ENCODE measurements at regions not wholly inside any gene's neighbourhood (a gene's known extent, or its start where the extent isn't known, plus 50 kb on each side); places are given as distances from the start of the nearest gene placed in this dataset.

DNA sequence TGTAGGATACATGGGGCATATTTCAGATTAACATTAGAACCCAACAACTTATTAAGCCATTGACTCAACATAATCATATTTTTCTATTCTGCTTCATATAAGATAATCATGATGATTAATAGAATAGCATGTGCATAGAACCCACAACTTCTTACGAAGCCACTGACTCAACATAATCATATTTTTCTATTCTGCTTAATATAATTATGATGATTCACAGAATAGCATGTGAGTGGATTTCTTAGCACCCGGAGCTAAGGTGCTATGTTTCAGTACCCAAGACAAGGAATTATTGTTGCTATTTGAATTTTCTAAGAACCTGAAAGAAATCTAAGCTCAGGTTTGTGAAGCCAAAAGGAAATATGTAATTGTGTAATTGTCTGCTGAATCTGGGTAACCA, 96.8 kb downstream of the TENT5A start:
- no peak for TF ChIP-seq CHD2 (IDR thresholded peaks at IDR 0.05; ENCODE audit: low read length, partially characterized antibody)
- no peak for TF ChIP-seq GATA2 (CRISPR knock-in tag; IDR thresholded peaks at IDR 0.05)
- TF ChIP-seq, protein P1, sequence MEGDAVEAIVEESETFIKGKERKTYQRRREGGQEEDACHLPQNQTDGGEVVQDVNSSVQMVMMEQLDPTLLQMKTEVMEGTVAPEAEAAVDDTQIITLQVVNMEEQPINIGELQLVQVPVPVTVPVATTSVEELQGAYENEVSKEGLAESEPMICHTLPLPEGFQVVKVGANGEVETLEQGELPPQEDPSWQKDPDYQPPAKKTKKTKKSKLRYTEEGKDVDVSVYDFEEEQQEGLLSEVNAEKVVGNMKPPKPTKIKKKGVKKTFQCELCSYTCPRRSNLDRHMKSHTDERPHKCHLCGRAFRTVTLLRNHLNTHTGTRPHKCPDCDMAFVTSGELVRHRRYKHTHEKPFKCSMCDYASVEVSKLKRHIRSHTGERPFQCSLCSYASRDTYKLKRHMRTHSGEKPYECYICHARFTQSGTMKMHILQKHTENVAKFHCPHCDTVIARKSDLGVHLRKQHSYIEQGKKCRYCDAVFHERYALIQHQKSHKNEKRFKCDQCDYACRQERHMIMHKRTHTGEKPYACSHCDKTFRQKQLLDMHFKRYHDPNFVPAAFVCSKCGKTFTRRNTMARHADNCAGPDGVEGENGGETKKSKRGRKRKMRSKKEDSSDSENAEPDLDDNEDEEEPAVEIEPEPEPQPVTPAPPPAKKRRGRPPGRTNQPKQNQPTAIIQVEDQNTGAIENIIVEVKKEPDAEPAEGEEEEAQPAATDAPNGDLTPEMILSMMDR (IDR thresholded peaks at IDR 0.05): no peak
- TF ChIP-seq, protein P2, sequence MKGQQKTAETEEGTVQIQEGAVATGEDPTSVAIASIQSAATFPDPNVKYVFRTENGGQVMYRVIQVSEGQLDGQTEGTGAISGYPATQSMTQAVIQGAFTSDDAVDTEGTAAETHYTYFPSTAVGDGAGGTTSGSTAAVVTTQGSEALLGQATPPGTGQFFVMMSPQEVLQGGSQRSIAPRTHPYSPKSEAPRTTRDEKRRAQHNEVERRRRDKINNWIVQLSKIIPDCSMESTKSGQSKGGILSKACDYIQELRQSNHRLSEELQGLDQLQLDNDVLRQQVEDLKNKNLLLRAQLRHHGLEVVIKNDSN (IDR thresholded peaks at IDR 0.05; ENCODE audit: borderline replicate concordance, low read depth): no peak
- no peak for TF ChIP-seq RXRA (IDR thresholded peaks at IDR 0.05; ENCODE audit: borderline replicate concordance, low read depth)
- no peak for TF ChIP-seq JUND (IDR thresholded peaks at IDR 0.05)
- TF ChIP-seq EP300 (IDR thresholded peaks at IDR 0.05; ENCODE audit: borderline replicate concordance in 1 of 2, low read depth in 1 of 2, low read length in 1 of 2): no peak
- no peak for TF ChIP-seq NFIC (IDR thresholded peaks at IDR 0.05; ENCODE audit: borderline replicate concordance)
- TF ChIP-seq TEAD4 (IDR thresholded peaks at IDR 0.05; ENCODE audit: borderline replicate concordance, insufficient read depth): no peak
- TF ChIP-seq RAD21 (IDR thresholded peaks at IDR 0.05; ENCODE audit: low read length): no peak
- TF ChIP-seq, protein P3, sequence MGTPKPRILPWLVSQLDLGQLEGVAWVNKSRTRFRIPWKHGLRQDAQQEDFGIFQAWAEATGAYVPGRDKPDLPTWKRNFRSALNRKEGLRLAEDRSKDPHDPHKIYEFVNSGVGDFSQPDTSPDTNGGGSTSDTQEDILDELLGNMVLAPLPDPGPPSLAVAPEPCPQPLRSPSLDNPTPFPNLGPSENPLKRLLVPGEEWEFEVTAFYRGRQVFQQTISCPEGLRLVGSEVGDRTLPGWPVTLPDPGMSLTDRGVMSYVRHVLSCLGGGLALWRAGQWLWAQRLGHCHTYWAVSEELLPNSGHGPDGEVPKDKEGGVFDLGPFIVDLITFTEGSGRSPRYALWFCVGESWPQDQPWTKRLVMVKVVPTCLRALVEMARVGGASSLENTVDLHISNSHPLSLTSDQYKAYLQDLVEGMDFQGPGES (IDR thresholded peaks at IDR 0.05; ENCODE audit: low read depth, low read length): no peak
- Histone ChIP-seq H3K36me3 (replicated peaks in 1 of 2; ENCODE audit: control insufficient read depth in 1 of 2, insufficient read depth in 2 of 2, low read length in 1 of 2) (no peaks in the 10 kb centered on the region), H3K9me3 (no peaks in the 10 kb centered on the region), H3F3A (replicated peaks; ENCODE audit: insufficient read depth) (peaks cover 9% of the 10 kb centered on the region), H3K27ac (ENCODE audit: low read depth in 2 of 2, low read length in 1 of 2) (no peak overlapping the region; a peak in 1 of 4 replicates), H3K27me3 (ENCODE audit: insufficient read depth) (no peaks in the 10 kb centered on the region), H3K4me1 (ENCODE audit: control insufficient read depth in 1 of 2, insufficient read depth in 2 of 2, low read depth in 1 of 2, low read length in 1 of 2) (no peaks in the 10 kb centered on the region), H2AFZ (ENCODE audit: low read depth) (no peak overlapping the region), H4K20me1 (ENCODE audit: insufficient read depth) (no peaks in the 10 kb centered on the region), H3K79me2 (ENCODE audit: insufficient read depth) (no peaks in the 10 kb centered on the region), H3K9me2 (no peaks in the 10 kb centered on the region), H3K4me3 (ENCODE audit: low read depth in 2 of 2, low read length in 1 of 2) (no peak overlapping the region), H3K4me2 (no peak overlapping the region), H3K9ac (no peak overlapping the region)
- 32% methylated on average over 2 of the region's 2 CpGs for WGBS (ENCODE audit: low lambda C conversion rate)
- ChIA-PET CTCF (no interaction called here), POLR2A (no interaction called here)
- no peak for DNase-seq

DNA sequence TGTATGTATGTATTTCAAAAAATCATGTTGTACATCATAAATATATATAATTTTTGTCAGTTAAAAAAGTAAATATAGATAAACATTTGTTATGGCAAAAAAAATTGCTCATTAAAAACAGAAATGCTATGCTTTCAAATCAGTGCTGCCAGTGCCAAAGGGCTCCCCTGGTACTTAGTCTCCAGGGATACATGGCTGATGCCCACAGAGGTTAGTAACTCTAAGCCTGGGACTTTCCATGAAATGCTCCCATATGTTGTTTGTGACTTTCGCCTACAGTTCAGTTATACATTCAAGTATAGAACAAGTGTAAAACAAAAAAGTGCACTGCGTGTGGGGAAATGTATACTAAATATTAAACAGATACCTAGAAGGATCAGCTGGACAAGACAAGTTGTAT, 104.0 kb downstream of the TENT5A start:
- H3K36me3 ChIP-seq (replicated peaks in 1 of 2; ENCODE audit: control insufficient read depth in 1 of 2, insufficient read depth in 2 of 2, low read length in 1 of 2): peaks cover 0 to 3% of the 10 kb centered on the region in 2 experiments
- H3K4me1 ChIP-seq (ENCODE audit: control insufficient read depth in 1 of 2, insufficient read depth in 2 of 2, low read depth in 1 of 2, low read length in 1 of 2): no peaks in the 10 kb centered on the region
- H3K4me2 ChIP-seq: no peak overlapping the region
- 94% methylated on average over 2 of the region's 2 CpGs for WGBS (ENCODE audit: low lambda C conversion rate)
- CTCF ChIA-PET: no interaction called here
- no peak overlapping the region for H2AFZ ChIP-seq (ENCODE audit: low read depth)
- H3K4me3 ChIP-seq (ENCODE audit: low read depth in 2 of 2, low read length in 1 of 2): no peak overlapping the region
- POLR2A ChIA-PET: no interaction called here
- H3K9me2 ChIP-seq: no peaks in the 10 kb centered on the region
- no peaks in the 10 kb centered on the region for H3K9me3 ChIP-seq
- no peak overlapping the region for H3K9ac ChIP-seq
- no peaks in the 10 kb centered on the region for H3F3A ChIP-seq (replicated peaks; ENCODE audit: insufficient read depth)
- no peaks in the 10 kb centered on the region for H4K20me1 ChIP-seq (ENCODE audit: insufficient read depth)
- H3K27me3 ChIP-seq (ENCODE audit: insufficient read depth): no peaks in the 10 kb centered on the region
- no peaks in the 10 kb centered on the region for H3K79me2 ChIP-seq (ENCODE audit: insufficient read depth)
- H3K27ac ChIP-seq (ENCODE audit: low read depth in 2 of 2, low read length in 1 of 2): no peak overlapping the region
- no peak for DNase-seq
- TF ChIP-seq CHD2 (IDR thresholded peaks at IDR 0.05; ENCODE audit: low read length, partially characterized antibody) (no peak), EZH2phosphoT487 (IDR thresholded peaks at IDR 0.05; ENCODE audit: borderline replicate concordance, low read depth) (no peak), TAF1 (IDR thresholded peaks at IDR 0.05; ENCODE audit: borderline replicate concordance, low read depth, low read length) (no peak), YY1 (IDR thresholded peaks at IDR 0.05; ENCODE audit: low read depth) (no peak), TEAD4 (IDR thresholded peaks at IDR 0.05; ENCODE audit: borderline replicate concordance, insufficient read depth) (no peak), JUND (IDR thresholded peaks at IDR 0.05) (no peak), FOXM1 (IDR thresholded peaks at IDR 0.05; ENCODE audit: low read depth) (no peak), MXI1 (IDR thresholded peaks at IDR 0.05; ENCODE audit: low read depth, low read length) (no peak), EP300 (IDR thresholded peaks at IDR 0.05; ENCODE audit: borderline replicate concordance in 1 of 2, low read depth in 1 of 2, low read length in 1 of 2) (no peak), FOXJ3 (CRISPR knock-in tag; IDR thresholded peaks at IDR 0.05) (no peak), RCOR1 (IDR thresholded peaks at IDR 0.05; ENCODE audit: low read length) (no peak), RFX5 (IDR thresholded peaks at IDR 0.05; ENCODE audit: low read length) (no peak), ELF1 (IDR thresholded peaks at IDR 0.05) (no peak), SIN3A (IDR thresholded peaks at IDR 0.05; ENCODE audit: borderline replicate concordance, low read depth, low read length) (no peak), MEF2A (IDR thresholded peaks at IDR 0.05; ENCODE audit: borderline replicate concordance, low read depth) (no peak)
- TF ChIP-seq, protein P4, sequence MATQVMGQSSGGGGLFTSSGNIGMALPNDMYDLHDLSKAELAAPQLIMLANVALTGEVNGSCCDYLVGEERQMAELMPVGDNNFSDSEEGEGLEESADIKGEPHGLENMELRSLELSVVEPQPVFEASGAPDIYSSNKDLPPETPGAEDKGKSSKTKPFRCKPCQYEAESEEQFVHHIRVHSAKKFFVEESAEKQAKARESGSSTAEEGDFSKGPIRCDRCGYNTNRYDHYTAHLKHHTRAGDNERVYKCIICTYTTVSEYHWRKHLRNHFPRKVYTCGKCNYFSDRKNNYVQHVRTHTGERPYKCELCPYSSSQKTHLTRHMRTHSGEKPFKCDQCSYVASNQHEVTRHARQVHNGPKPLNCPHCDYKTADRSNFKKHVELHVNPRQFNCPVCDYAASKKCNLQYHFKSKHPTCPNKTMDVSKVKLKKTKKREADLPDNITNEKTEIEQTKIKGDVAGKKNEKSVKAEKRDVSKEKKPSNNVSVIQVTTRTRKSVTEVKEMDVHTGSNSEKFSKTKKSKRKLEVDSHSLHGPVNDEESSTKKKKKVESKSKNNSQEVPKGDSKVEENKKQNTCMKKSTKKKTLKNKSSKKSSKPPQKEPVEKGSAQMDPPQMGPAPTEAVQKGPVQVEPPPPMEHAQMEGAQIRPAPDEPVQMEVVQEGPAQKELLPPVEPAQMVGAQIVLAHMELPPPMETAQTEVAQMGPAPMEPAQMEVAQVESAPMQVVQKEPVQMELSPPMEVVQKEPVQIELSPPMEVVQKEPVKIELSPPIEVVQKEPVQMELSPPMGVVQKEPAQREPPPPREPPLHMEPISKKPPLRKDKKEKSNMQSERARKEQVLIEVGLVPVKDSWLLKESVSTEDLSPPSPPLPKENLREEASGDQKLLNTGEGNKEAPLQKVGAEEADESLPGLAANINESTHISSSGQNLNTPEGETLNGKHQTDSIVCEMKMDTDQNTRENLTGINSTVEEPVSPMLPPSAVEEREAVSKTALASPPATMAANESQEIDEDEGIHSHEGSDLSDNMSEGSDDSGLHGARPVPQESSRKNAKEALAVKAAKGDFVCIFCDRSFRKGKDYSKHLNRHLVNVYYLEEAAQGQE (IDR thresholded peaks at IDR 0.05; ENCODE audit: low read depth, low read length): no peak
